HCT116 (cell line): ENCODE measurements at regions not wholly inside any gene's neighbourhood (a gene's known extent, or its start where the extent isn't known, plus 50 kb on each side); places are given as distances from the start of the nearest gene placed in this dataset.
A peak's percentile ranks its signal among the peaks of the same experiment; 100 is the strongest.

Source experiments
- ATAC-seq: fragments of 200-7000 bp; cut with Tn5 transposase; 2 replicates; pipeline ENCODE4 v1.9.1; 2020; ENCODE audit warnings: mild to moderate bottlenecking, moderate library complexity
- BruUV-seq: library from RNA; stranded (reverse); fragments of 400-500 nt; replicated peaks from 2 replicates; lab custom pipeline; 2021; lab: Mats Ljungman, UMichigan
- CTCF ChIA-PET: fragments of 300-600 bp; sonication (Branson Sonifier 250); formaldehyde crosslinking; loops from one replicate; lab custom pipeline; 2021; ENCODE audit warnings: antibody characterized with exemption; lab: Charles Lee
- POLR2A ChIA-PET: fragments of 300-600, 350-600 bp; sonication (Branson Sonifier 250); formaldehyde crosslinking; loops from one replicate; lab custom pipeline; 2021; ENCODE audit warnings: antibody characterized with exemption; lab: Charles Lee
- RAD21 ChIA-PET, 2 experiments: fragments of 300-600 bp; sonication (Branson Sonifier 250); formaldehyde crosslinking; loops; one replicate each; lab custom pipeline; 2023; ENCODE audit warnings: low total read pairs in 2 of 2; ENCODE audit not compliant: uncharacterized antibody in 2 of 2, unreplicated experiment in 2 of 2, low non-redundant PET in 1 of 2; lab: Charles Lee
- DNase-seq: peaks from one replicate; pipeline ENCODE4 v3.0.0-alpha.2; 2010; ENCODE audit warnings: low read depth, low spot score
- H2AFZ ChIP-seq: fragments of 200-600 bp; shearing (Covaris generic), sonication (generic); 2 replicates; pipeline ENCODE4 v1.6.1; 2017; ENCODE audit warnings: low read depth, mixed run types, mixed read lengths, antibody characterized with exemption, low read length; ENCODE audit not compliant: poor library complexity, severe bottlenecking
- H3K27ac ChIP-seq: 2 replicates; pipeline ENCODE4 v1.5.1; 2012; ENCODE audit warnings: low read depth, low read length
- H3K27me3 ChIP-seq: fragments of 200-600 bp; sonication (generic); 2 replicates; pipeline ENCODE4 v1.6.1; 2016; ENCODE audit warnings: mixed run types, low read length, mixed read lengths; ENCODE audit not compliant: insufficient read depth
- H3K36me3 ChIP-seq, 2 experiments: fragments of 200-500 bp in 1 of 2; fragments of 200-600 bp in 1 of 2; sonication (Bioruptor generic) in 1 of 2; sonication (generic) in 1 of 2; 2 replicates each; pipeline versions ENCODE4 v1.5.1 to v1.6.1; 2014 to 2016; ENCODE audit warnings: low read length in 2 of 2, inconsistent platforms in 1 of 2, mixed read lengths in 1 of 2, mixed run types in 1 of 2; ENCODE audit not compliant: insufficient read depth in 2 of 2, control insufficient read depth in 1 of 2
- H3K4me1 ChIP-seq, 2 experiments: fragments of 200-600 bp in 1 of 2; sonication (generic) in 1 of 2; 2 replicates each; pipeline versions ENCODE4 v1.5.1 to v1.6.1; 2012 to 2017; ENCODE audit warnings: low read length in 2 of 2, inconsistent platforms in 1 of 2, mild to moderate bottlenecking in 1 of 2, mixed read lengths in 1 of 2, mixed run types in 1 of 2, moderate library complexity in 1 of 2; ENCODE audit not compliant: insufficient read depth in 2 of 2, control insufficient read depth in 1 of 2
- H3K4me2 ChIP-seq: fragments of 200-600 bp; sonication (generic); 2 replicates; pipeline ENCODE4 v1.6.1; 2017; ENCODE audit warnings: mixed run types, low read length, mixed read lengths
- H3K4me3 ChIP-seq, 2 experiments: fragments of 200-600 bp in 1 of 2; sonication (generic) in 1 of 2; replicated peaks in 1 of 2; 2 replicates each; pipeline ENCODE4 v1.5.1; 2011 to 2016; ENCODE audit warnings: low read length in 2 of 2, control low read depth in 1 of 2, low read depth in 1 of 2, mild to moderate bottlenecking in 1 of 2, mixed read lengths in 1 of 2, mixed run types in 1 of 2
- H3K79me2 ChIP-seq: fragments of 200-600 bp; sonication (generic); 2 replicates; pipeline ENCODE4 v1.6.1; 2017; ENCODE audit warnings: mild to moderate bottlenecking, mixed run types, low read length, moderate library complexity, mixed read lengths; ENCODE audit not compliant: insufficient read depth
- H3K9ac ChIP-seq: fragments of 200-600 bp; sonication (generic); 2 replicates; pipeline ENCODE4 v1.6.1; 2016; ENCODE audit warnings: low read length, mixed read lengths
- H3K9me2 ChIP-seq: fragments of 200-600 bp; sonication (generic), shearing (Covaris generic); 2 replicates; pipeline ENCODE4 v1.6.1; 2017; ENCODE audit warnings: mixed run types, mild to moderate bottlenecking, moderate library complexity; ENCODE audit not compliant: insufficient read depth
- H3K9me3 ChIP-seq, 2 experiments: fragments of 200-500 bp in 1 of 2; fragments of 200-600 bp in 1 of 2; sonication (Bioruptor generic) in 1 of 2; sonication (generic) in 1 of 2; 2 replicates each; pipeline ENCODE4 v1.6.1; 2014 to 2017; ENCODE audit warnings: low read length in 2 of 2, mixed read lengths in 2 of 2, inconsistent platforms in 1 of 2, low read depth in 1 of 2, mild to moderate bottlenecking in 1 of 2, mixed run types in 1 of 2, moderate library complexity in 1 of 2; ENCODE audit not compliant: control insufficient read depth in 1 of 2, insufficient read depth in 1 of 2
- H4K20me1 ChIP-seq: fragments of 200-600 bp; sonication (generic), shearing (Covaris generic); 2 replicates; pipeline ENCODE4 v1.6.1; 2017; ENCODE audit warnings: mixed run types, mild to moderate bottlenecking, moderate library complexity; ENCODE audit not compliant: insufficient read depth
- CTCF ChIP-seq, 3 experiments: fragments of 200-600 bp in 1 of 3; sonication (generic) in 1 of 3; IDR thresholded peaks in 2 of 3; conservative IDR thresholded peaks in 1 of 3; 2 replicates each; pipeline ENCODE4 v1.5.1; 2012 to 2017; ENCODE audit warnings: low read depth in 2 of 3, low read length in 2 of 3, antibody characterized with exemption in 1 of 3, borderline replicate concordance in 1 of 3, control low read depth in 1 of 3, mild to moderate bottlenecking in 1 of 3, mixed read lengths in 1 of 3, mixed run types in 1 of 3, moderate library complexity in 1 of 3; ENCODE audit not compliant: insufficient read depth in 1 of 3
- EGR1 ChIP-seq: IDR thresholded peaks from 2 replicates; pipeline ENCODE4 v1.6.1; 2012; ENCODE audit warnings: low read depth
- ELF1 ChIP-seq: IDR thresholded peaks from 2 replicates; pipeline ENCODE4 v1.6.1; 2012; ENCODE audit warnings: low read depth, borderline replicate concordance
- EZH2phosphoT487 ChIP-seq: fragments of 200-600 bp; IDR thresholded peaks from 2 replicates; pipeline ENCODE4 v1.6.1; 2018; ENCODE audit warnings: antibody characterized with exemption, borderline replicate concordance
- FOSL1 ChIP-seq: IDR thresholded peaks from 2 replicates; pipeline ENCODE4 v1.6.1; 2012; ENCODE audit warnings: low read depth
- SIN3A ChIP-seq: IDR thresholded peaks from 2 replicates; pipeline ENCODE4 v1.6.1; 2012; ENCODE audit warnings: low read depth
- SRF ChIP-seq: IDR thresholded peaks from 2 replicates; pipeline ENCODE4 v1.6.1; 2012; ENCODE audit warnings: low read depth
- YY1 ChIP-seq: IDR thresholded peaks from 2 replicates; pipeline ENCODE4 v1.6.1; 2011; ENCODE audit warnings: low read length, low read depth, moderate library complexity, mild to moderate bottlenecking; ENCODE audit not compliant: insufficient replicate concordance; ENCODE audit errors: extremely low read depth
- intact Hi-C: fragments of 100-400 bp; cut with micrococcal nuclease; formaldehyde crosslinking; loops from 2 replicates; pipeline ENCODE4 v1.10.0; 2022

- TF ChIP-seq SRF (no peak), CTCF (IDR thresholded peaks at IDR 0.05 in 2 of 3, conservative IDR thresholded peaks at IDR 0.05 in 1 of 3; ENCODE audit: borderline replicate concordance in 1 of 3, insufficient read depth in 1 of 3, low read depth in 2 of 3, low read length in 2 of 3) (no peak), FOSL1 (no peak), SIN3A (no peak), ELF1 (no peak)
- no peaks in the 10 kb centered on the region for H3K36me3 ChIP-seq
- RAD21 ChIA-PET = no interaction called here
- no peaks in the 10 kb centered on the region for H3K79me2 ChIP-seq
- no peaks in the 10 kb centered on the region for H3K4me1 ChIP-seq
- ATAC-seq (no peak), DNase-seq (no peak)
- no peak overlapping the region for H2AFZ ChIP-seq
- BruUV-seq = no TSS peak
- no peaks in the 10 kb centered on the region for H3K9me2 ChIP-seq
- no peak overlapping the region for H3K27ac ChIP-seq
- H3K4me3 ChIP-seq = no peak overlapping the region
- no peaks in the 10 kb centered on the region for H3K9me3 ChIP-seq
- CTCF ChIA-PET = no interaction called here
- H3K4me2 ChIP-seq = no peak overlapping the region
- H4K20me1 ChIP-seq = no peaks in the 10 kb centered on the region
- no peaks in the 10 kb centered on the region for H3K27me3 ChIP-seq
- intact Hi-C loops = no loop called here
- H3K9ac ChIP-seq = no peak overlapping the region
- POLR2A ChIA-PET = no interaction called here
Observed at GRCh38 chr2:225911019-225911418, 511.5 kb downstream of the NYAP2 start.

GRCh38 chr2:225895126-225895525 lies 495.6 kb downstream of the NYAP2 start:
- ChIA-PET CTCF (no interaction called here), POLR2A (interaction anchor here (0.9 kb wide), 1 partner anchor 17 kb away, joined by 3 read pairs; no protein-coding TSS in a partner anchor), RAD21 (no interaction called here)
- no peak overlapping the region for H3K4me2 ChIP-seq
- intact Hi-C loops = no loop called here
- no peaks in the 10 kb centered on the region for H3K9me2 ChIP-seq
- no TSS peak for BruUV-seq
- no peaks in the 10 kb centered on the region for H3K27me3 ChIP-seq
- peaks cover 0 to 11% of the 10 kb centered on the region in 2 experiments; a peak in 1 of 4 replicates for H3K36me3 ChIP-seq
- no peak for ATAC-seq
- H3K4me1 ChIP-seq = peaks cover 13 to 20% of the 10 kb centered on the region in 2 experiments
- peak overlapping the region; percentile 17; the same call in 1 of the 2 replicates for H3K27ac ChIP-seq
- TF ChIP-seq EGR1 (no peak), EZH2phosphoT487 (no peak), YY1 (no peak)
- TF ChIP-seq, all 23 proteins: peak for 0
- Histone ChIP-seq H4K20me1 (no peaks in the 10 kb centered on the region), H3K9me3 (peaks cover 0 to 11% of the 10 kb centered on the region in 2 experiments; a peak in 1 of 4 replicates), H2AFZ (peak overlapping the region; percentile 3), H3K4me3 (no peak overlapping the region), H3K9ac (no peak overlapping the region), H3K79me2 (no peaks in the 10 kb centered on the region)
- no peak for DNase-seq
